ENCODE measurements at regions not wholly inside any gene's neighbourhood (a gene's known extent, or its start where the extent isn't known, plus 50 kb on each side); places are given as distances from the start of the nearest gene placed in this dataset.

GRCh38 chr6:17224056-17224455, 57.1 kb upstream of the RBM24 start:
- TF ChIP-seq CTCF (IDR thresholded peaks at IDR 0.05) (no peak), POLR2A (IDR thresholded peaks at IDR 0.05) (no peak)
